ENCODE measurements at regions not wholly inside any gene's neighbourhood (a gene's known extent, or its start where the extent isn't known, plus 50 kb on each side); places are given as distances from the start of the nearest gene placed in this dataset.
"Not testable (repeated sequence)": the region's sequence is repeated elsewhere in the genome, so short reads cannot be mapped to it uniquely, and the experiment has no call there.

DNA sequence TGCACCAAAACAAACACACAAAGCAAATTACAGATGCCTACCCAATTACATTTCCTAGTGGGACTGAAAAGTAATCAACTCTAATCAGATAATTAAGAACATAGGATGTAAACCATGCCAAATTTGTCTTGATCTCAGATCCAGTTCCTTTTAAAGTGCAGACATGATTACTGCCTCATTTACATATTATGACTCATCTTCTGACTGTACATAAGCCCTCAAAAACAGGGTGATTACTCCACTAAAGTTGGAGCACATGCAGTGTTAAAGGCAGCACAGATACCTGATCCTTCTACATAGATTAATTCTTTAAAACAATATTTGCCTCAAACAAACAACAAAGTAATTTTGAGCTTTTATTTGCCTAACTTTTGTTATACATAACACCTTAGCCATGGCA is 337.2 kb downstream of the RPS29 start:
- no peak for FAIRE-seq
- peak; percentile 31 for DNase-seq (ENCODE audit: low spot score)

DNA sequence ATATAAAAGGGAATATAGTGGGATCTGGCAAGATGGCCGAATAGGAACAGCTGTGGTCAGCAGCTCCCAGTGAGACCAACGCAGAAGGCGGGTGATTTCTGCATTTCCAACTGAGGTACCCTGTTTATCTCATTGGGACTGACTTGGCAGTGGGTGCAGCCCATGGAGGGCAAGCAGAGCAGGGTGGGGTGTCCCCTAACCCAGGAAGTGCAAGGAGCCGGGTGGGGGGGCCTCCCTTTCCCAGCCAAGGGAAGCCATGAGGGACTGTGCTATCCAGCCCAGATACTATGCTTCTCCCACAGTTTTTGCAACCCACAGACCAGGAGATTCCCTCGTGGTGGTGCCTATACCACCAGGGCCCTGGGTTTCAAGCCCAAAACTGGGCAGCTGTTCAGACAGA is 342.4 kb downstream of the RPS29 start:
- FAIRE-seq; DNase-seq (ENCODE audit: low spot score): not testable (repeated sequence)

DNA sequence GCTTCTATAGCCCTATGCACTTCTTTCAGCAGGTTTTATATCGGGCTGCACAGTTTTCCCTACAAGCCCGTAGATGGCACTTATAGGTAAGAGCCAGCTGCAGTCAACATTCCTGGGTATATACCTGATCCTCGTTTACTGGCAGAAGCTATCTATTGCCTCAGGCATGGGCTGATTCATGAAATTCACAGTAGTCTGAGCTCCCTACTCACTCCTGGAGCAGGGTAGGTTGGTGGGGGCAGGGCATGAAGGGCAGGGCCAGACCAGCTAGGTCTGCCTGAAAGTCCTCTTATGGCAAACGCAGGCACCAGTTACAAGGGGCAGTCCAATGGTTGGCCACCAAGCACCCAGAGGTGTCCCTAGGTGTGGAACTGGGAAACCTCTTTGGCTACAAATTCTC is 345.8 kb downstream of the RPS29 start:
- FAIRE-seq (no peak), DNase-seq (ENCODE audit: low spot score) (no peak)

GRCh38 chr14:49228552-49228951 is 357.6 kb downstream of the RPS29 start:
- DNase-seq (ENCODE audit: low spot score) (no peak), FAIRE-seq (peak; percentile 20)

GRCh38 chr14:49221316-49221715 is 364.9 kb downstream of the RPS29 start:
- no peak for FAIRE-seq

GRCh38 chr14:49220492-49220891 is 365.7 kb downstream of the RPS29 start:
- DNase-seq (ENCODE audit: low spot score) (no peak), FAIRE-seq (no peak)

More at GRCh38 chr14:49221316-49221715, 364.9 kb downstream of the RPS29 start:
- no peak for DNase-seq (ENCODE audit: low spot score)

GRCh38 chr14:49218436-49219092 is 367.6 kb downstream of the RPS29 start:
- peak; percentile 62 for DNase-seq (ENCODE audit: low spot score)
- FAIRE-seq, result peak; percentile 96

DNA sequence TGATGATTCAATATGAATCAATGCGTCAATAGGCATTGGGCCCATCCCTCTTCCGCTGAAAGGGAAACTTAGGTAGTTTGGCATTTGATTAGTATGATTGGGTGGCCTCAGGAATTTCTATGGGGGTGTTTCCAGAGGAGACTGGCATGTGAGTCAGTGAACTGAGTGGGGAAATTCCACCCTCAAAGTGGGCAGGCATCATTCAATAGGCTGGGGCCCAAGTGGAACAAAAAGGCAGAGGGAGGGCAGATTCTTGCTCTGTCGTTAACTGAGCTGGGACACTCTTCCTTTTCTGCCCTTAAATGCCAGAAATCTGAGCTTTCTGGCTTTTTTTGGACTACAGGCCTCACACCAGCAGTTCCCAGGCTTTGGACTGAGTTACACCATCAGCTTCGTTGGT is 373.5 kb downstream of the RPS29 start:
- FAIRE-seq (no peak), DNase-seq (ENCODE audit: low spot score) (peak; percentile 31)

DNA sequence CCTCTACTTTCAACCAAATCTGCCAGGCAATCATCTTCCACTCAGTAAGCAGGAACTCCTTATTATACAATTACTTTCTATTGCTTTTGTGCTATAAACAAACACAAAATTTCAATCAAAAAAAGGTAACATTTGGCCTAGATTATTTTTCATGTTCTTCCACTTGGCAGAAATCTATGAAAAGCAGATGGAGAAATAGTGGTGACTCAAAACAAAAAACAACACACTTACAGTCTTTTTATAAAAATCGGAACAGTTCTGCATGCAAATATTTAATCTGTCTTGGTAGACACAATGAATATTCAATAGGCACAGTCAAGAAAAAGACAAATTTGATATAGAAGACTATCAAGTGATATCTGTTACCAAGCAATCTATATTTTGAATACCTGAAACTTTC is 376.8 kb downstream of the RPS29 start:
- FAIRE-seq, result no peak

DNA sequence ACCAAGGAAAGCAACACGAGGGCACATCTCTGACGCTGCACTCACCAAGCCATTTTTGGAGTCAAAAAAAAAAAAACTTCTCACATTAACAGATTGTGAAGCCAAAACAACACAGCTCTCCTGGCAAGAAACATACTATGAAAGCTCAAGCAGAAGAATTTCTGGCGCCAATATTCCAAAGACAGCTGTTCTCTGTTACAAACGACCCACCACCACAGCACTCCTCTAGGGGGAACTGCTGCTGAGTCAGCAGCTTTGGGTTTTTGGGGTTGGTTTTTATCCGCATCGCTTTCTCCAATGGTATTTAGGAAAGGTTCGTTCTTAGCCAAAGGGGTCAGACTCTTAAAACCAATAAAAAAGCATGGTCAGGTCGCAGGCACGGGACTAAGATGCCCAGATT is 379.4 kb downstream of the RPS29 start:
- DNase-seq (ENCODE audit: low spot score) (no peak), FAIRE-seq (no peak)

More for the DNA sequence above, 376.8 kb downstream of the RPS29 start:
- no peak for DNase-seq (ENCODE audit: low spot score)

GRCh38 chr14:49203676-49204075 is 382.5 kb downstream of the RPS29 start:
- FAIRE-seq (peak; percentile 35), DNase-seq (ENCODE audit: low spot score) (no peak)

GRCh38 chr14:49199159-49199558 is 387.0 kb downstream of the RPS29 start:
- DNase-seq (ENCODE audit: low spot score) (no peak), FAIRE-seq (no peak)

DNA sequence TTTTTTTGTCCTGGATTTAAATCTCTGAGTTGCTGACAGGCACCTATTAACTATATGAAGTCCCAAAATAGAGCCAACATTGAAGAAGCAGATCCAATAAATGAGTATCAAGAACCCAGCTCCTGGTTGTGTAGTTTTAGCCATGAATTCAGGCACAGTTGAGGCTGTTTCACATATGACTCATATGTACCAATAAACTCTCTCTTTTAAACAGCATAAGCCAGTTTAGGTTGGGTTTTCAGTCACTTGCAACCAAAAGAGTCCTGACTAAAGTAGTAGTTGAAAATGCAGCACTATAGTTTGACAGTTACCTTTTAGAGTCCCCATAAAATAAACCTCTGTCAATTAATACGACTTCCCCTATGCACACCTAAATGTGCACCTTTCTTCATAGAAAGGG is 389.9 kb downstream of the RPS29 start:
- DNase-seq (ENCODE audit: low spot score), result no peak
- FAIRE-seq, result no peak

- DNase-seq (ENCODE audit: low spot score) (no peak), FAIRE-seq (no peak)
These were observed 392.1 kb downstream of the RPS29 start for GRCh38 chr14:49194067-49194466.

DNA sequence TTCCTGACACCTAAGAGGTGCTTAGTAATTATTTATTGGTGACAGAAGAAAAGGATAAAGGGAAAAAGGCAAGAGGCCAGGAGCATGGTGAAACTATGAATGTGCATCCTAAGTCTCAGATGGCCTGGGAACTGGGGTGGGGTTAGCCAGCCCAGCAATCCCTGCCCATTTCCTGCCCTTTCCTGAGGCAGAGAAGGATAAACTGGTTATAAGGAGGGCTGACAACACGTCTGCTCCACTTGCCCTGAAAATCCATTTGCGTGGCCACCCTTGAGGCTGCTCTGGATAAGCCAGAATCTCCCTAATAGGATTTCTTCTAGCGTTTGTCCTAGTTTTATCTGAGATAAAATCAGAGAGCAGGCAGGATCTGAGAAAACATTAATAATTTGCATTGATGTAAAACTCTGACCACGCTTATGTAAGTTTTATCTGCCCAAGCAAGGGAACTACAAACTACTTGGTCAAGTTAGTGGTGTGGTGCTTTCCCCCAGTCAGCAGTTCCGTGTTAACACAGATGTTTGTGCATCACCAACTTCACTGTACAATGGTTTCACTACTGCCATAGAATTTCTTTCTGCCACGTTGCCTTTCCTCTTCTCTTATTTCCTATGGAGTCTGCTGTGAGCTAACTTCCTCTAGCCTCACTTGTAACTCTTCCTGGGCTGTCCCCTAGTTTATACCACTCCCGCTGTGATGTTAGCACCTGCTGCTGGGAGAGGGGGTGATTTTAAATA is 392.7 kb downstream of the RPS29 start:
- no peak for DNase-seq (ENCODE audit: low spot score)
- FAIRE-seq, result no peak

DNA sequence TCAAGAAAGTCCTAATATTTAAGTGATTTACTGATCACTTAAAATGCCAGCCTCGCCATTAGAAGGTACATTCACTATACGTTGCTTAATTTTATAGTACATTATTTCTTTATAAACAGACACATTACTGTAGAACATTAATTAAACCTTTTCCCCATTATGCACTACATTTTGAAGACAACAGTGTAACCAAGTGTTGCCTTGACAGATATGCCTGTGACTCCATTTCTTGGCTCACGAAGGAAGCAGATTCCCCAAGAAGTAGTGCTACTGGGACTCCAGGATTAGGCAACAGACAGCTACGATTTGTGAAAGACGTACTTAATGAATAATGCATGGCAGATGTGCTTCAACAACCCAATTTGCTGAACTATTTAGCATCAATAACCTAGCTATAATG is 394.8 kb downstream of the RPS29 start:
- FAIRE-seq, result no peak

GRCh38 chr14:49189375-49189774 is 396.8 kb downstream of the RPS29 start:
- FAIRE-seq (no peak), DNase-seq (ENCODE audit: low spot score) (no peak)

More for the DNA sequence above, 394.8 kb downstream of the RPS29 start:
- no peak for DNase-seq (ENCODE audit: low spot score)

- no peak for DNase-seq (ENCODE audit: low spot score)
These were observed 398.4 kb downstream of the RPS29 start for GRCh38 chr14:49187799-49188198.

GRCh38 chr14:49173765-49174373 is 412.3 kb downstream of the RPS29 start:
- FAIRE-seq, result peak; percentile 96
- peak; percentile 80 for DNase-seq (ENCODE audit: low spot score)

More at GRCh38 chr14:49187799-49188198, 398.4 kb downstream of the RPS29 start:
- FAIRE-seq, result no peak

DNA sequence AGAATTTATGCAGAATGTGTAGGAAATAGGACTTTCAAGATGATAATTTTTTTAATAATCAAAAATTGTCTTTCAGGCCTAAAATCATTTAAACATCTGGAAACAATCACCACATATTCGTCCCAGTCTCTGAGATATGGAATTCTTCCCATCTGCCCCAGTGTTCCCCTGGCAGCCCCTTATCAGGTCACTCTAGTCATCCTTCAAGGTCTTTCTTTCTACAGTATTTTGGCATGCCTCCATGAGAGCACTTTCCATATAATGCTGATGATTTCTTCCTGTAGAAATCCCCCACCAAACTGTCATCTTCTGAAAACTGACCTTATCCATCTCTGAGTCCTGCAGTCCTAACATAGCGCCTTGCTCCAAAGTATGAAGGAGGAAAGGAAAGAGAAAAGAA is 422.1 kb downstream of the RPS29 start:
- DNase-seq (ENCODE audit: low spot score), result no peak
- no peak for FAIRE-seq

DNA sequence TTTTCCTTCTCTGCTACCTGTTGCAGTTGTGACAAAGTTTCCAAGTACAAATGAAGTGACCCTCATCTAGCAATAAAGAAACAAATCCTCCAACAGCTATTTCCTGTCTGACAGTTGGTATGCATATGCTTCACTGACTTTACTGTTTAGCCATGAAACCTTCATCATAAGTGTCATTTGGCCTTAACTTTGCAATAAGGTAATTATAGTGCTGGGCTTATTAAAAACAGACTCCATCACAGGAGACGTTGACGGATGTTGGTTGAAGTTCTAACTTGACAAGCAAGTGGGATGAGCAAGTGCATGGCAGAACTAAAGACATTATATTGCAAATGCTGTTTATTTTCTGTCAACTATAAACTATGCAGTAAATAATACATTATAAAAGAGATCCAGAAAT is 425.2 kb downstream of the RPS29 start:
- DNase-seq (ENCODE audit: low spot score), result no peak

GRCh38 chr14:49159081-49159480 is 427.1 kb downstream of the RPS29 start:
- DNase-seq (ENCODE audit: low spot score) (no peak), FAIRE-seq (peak; percentile 55)

More for the DNA sequence above, 425.2 kb downstream of the RPS29 start:
- FAIRE-seq, result peak; percentile 37

Data from urothelium cell line (cell line).